GM18907 (cell line): ENCODE measurements at regions not wholly inside any gene's neighbourhood (a gene's known extent, or its start where the extent isn't known, plus 50 kb on each side); places are given as distances from the start of the nearest gene placed in this dataset.

Source experiments
- ATAC-seq: cut with Tn5 transposase; IDR thresholded peaks from one replicate; pipeline ENCODE4 v1.9.1; 2021; ENCODE audit warnings: mild to moderate bottlenecking, moderate library complexity; ENCODE audit not compliant: unreplicated experiment

DNA sequence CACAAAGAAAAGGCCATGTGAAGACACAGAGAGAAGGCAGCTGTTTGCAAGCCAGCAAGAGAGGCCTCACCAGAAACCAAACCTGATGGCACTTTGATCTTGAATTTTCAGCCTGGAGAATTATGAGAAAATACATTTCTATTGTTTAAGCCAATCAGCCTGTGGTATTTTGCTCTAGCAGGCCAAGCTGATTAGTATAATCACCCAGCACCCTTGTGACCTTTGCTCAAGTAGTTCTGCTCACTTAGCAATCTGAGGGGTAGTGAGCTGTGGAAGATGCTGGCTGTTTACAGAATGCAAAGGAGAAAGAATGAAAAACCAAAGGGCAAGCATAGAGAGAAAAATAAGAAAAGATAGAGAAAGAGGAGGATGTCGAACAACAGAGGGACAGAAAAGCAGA, 396.4 kb upstream of the BOD1L1 start:
- ATAC-seq, result no peak

DNA sequence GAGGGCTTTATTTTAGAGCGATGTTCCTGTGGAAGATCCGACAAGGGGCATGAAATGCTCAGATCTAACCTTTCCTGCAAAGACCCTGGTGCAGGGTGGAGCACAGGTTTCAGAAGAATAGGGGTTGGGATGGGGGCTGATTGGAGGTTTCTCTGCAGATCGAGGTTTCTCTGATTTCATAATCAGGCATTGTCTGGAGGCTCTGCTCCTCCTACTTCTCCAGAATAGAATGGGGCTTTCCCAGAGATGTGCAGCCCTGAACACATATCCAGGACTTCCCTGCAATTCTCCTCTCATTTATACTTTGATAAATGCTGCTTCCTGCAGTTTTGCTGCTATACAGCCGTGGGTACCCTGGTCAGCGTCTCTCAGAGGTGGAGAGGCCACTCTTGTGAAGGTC, 397.6 kb upstream of the BOD1L1 start:
- ATAC-seq, result no peak

- ATAC-seq, result no peak
Measured at GRCh38 chr4:14025891-14026290, 398.4 kb upstream of the BOD1L1 start.

GRCh38 chr4:14028862-14029261, 401.3 kb upstream of the BOD1L1 start:
- ATAC-seq, result no peak

- no peak for ATAC-seq
Measured at GRCh38 chr4:14035076-14035475, 407.6 kb upstream of the BOD1L1 start.

GRCh38 chr4:14043203-14043602, 415.7 kb upstream of the BOD1L1 start:
- no peak for ATAC-seq

DNA sequence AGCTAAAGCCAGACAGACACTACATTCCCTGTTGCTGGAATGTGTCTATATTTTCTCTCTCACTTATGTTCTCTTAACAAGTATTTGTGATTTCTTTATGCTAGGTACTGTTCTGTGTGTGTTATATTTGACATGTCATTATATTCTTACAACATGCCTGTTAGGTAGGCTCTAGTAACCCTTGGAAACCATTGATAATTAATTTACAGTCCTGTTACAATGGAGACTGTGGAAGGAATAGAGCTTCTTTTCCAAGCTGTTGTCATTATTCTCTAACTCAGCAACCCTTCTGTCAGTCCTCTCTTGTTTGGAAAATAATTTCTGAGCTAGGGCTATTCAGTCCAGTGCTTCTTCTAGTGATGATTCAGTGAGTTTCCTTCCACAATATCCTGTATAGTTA, 419.1 kb upstream of the BOD1L1 start:
- no peak for ATAC-seq

DNA sequence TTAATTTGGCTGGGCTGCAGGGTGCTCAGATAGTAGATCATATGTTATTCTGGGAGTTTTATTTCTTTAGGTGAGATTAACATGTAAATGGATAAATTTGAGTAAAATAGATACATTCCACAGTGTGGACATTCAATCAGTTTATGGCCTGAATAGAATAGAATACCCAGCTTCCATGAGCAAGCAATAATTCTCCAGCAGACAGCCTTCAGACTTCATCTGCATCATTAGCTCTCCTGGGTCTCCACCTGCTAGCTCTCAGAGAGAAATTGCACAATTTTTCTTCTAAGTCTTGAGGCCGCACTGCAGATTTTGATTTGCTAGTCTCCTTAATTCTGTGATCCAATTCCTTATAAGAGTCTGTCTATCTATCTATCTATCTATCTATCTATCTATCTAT, 420.3 kb upstream of the BOD1L1 start:
- no peak for ATAC-seq

- no peak for ATAC-seq
Measured at GRCh38 chr4:14049946-14050345, 422.4 kb upstream of the BOD1L1 start.

DNA sequence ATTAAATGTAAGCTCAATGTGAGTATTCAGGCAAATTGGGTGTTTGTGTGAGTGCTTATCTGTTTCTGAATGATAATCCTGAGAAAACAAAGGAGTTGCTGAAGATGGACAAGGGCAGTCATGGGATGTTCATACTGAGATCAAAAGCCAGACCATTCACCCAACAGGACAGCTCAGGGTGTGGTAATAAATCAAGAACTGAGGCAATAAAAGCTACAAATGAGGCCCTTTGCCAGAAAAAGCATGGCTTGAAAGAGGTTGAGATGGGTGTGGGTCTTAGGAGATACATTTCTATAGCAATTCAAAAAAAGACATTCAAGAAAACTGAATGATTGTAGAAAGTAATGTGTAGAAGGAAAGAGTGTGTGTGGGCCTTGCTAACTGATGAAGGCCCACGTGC, 425.8 kb upstream of the BOD1L1 start:
- ATAC-seq, result no peak

DNA sequence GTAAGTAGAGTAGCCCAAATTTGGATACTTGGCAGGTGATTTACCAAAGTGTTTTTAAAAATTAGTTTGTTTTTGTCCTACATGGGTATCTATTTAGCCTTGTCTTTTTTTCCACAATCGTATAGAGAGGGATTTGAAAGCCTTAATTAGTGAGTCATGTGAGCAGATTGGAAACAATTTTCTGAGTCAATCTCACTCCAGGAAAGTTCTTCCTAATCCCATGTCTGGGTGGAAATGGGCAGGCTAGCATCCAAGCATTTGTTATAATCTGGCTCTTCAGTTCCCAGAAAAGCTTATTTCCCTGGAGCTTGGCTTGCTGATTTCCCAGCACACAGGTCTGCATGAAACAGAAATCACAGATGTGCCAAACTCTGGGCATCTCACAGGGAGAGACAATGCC, 426.9 kb upstream of the BOD1L1 start:
- ATAC-seq, result no peak

GRCh38 chr4:14059006-14059405, 431.5 kb upstream of the BOD1L1 start:
- ATAC-seq, result no peak

DNA sequence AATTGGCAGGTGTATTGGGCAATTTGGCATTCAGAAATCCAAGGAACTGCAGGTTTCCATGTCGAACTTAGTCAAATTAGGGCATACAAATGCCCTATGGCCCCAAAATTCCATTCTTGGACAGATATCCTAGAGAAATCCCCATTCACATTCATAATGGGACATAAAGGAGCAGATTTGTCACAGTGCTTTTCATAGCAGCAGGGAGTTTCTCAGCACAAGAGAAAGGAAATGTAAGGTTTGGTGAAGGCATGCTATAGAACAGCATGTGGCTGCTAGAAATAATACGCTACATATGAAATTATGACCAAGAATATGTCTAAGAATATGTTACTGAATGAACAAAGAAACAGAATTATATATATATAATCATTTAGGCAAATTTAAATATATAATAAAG, 437.5 kb upstream of the BOD1L1 start:
- ATAC-seq, result no peak

DNA sequence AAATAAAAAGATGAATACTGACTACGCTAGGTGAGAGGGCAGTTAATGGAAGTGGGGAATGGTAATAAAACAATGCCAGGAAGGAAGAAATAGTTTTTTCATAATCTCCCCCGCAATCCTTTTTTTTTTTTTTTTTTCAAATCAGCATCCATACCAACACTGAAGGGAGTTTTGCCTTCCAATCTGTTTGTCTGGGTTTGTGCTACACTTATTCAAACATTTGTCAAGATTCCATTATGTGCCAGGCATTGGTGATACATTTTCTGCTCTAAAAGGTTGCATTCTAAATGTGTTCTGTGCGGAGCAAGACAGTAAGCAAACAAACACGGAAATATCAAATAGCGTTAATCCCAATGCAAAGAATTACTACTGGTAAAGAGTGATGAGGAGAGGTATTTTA, 437.9 kb upstream of the BOD1L1 start:
- no peak for ATAC-seq

- no peak for ATAC-seq
Measured at GRCh38 chr4:14066979-14067378, 439.5 kb upstream of the BOD1L1 start.

DNA sequence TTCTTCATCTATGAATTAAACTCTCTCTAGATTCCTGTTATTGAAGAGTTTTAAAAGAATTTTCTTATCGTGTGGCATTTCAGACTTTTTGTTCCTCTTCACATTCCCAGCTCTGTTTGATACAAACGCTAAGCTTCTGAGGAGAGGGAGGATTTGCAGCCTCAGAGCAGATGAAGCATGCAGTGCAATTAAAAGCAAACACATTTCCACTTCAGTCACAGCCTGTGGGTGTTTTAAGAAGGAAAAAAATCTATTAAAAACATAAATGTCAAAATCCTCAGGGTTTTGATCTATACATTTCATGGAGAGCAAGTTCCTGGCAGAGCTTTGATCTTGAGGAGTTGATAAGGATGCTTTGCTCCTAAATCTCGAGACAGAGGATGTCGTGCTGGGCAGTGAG, 442.4 kb upstream of the BOD1L1 start:
- no peak for ATAC-seq

DNA sequence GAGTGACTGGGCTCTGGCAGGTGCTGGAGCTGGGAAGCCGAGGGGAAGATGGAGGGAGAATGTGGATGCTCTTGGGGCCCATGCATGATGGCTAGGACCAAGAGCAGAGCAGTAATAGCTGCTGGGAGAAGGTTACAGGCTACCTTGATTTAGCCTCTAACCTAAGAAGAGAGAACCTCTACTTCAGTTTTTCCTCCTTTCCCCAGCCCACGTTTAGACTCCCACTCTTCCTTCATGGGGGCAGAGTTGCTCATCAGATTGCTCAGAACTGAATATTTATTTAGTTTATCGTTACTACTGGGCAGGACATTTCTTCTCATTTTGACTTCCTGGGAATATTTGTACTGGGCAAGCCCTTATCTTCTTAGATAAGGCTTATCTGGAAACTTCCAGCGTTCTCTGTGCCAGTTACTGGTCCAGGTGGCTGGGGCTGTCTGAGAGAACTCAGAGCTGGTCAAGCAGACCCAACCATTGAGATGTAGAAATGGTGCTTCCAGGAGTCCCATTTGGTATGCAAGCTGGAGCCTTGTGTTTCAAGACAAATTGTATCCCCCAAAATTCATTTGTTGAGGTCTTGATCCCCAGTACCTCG, 442.9 kb upstream of the BOD1L1 start:
- ATAC-seq, result no peak

DNA sequence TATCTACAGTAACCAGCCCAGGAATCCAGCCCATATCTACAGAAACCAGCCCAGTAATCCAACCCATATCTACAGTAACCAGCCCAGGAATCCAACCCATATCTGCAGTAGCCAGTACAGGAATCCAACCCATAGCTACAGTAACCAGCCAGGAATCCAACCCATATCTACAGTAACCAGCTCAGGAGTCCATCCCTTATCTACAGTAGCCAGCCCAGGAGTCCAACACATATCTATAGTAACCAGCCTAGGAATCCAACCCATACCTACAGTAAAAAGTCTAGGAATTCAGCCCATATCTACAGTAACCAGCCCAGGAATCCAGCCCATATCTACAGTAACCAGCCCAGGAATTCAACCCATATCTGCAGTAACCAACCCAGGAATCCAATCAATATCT, 445.0 kb upstream of the BOD1L1 start:
- ATAC-seq, result no peak

GRCh38 chr4:14076776-14077175, 449.3 kb upstream of the BOD1L1 start:
- no peak for ATAC-seq

- ATAC-seq, result no peak
Measured at GRCh38 chr4:14078326-14078725, 450.8 kb upstream of the BOD1L1 start.

GRCh38 chr4:14079601-14080000, 452.1 kb upstream of the BOD1L1 start:
- peak; percentile 53 for ATAC-seq

- ATAC-seq, result no peak
Measured at GRCh38 chr4:14083150-14083549, 455.6 kb upstream of the BOD1L1 start.

GRCh38 chr4:14084598-14084997, 457.1 kb upstream of the BOD1L1 start:
- no peak for ATAC-seq

GRCh38 chr4:14087459-14087858, 459.9 kb upstream of the BOD1L1 start:
- peak; percentile 80 for ATAC-seq
